ENCODE measurements at regions not wholly inside any gene's neighbourhood (a gene's known extent, or its start where the extent isn't known, plus 50 kb on each side); places are given as distances from the start of the nearest gene placed in this dataset.

DNA sequence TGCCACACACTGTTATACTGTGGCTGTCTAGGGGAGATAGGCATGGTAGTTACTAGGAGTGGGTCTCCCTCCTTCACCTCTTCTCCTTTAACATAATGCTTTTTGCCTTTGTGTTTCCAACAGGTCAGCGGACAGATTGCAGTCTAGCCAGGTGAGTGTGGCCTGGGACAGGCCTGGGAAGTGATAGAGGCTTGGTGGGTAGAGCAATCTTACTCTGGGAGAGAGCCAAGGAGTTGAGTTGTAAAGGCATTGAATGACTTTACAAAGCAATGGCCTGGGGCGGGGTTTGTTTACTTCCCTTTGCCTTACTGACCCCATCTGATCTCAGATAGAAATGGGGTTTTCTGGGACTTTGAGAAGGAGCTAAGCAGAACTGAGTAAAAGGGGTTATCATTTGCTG is 51.0 kb upstream of the IKBKE start:
- no peak for TF ChIP-seq CTCF (conservative IDR thresholded peaks at IDR 0.05 in 1 of 2, IDR thresholded peaks at IDR 0.05 in 1 of 2; ENCODE audit: low read depth in 1 of 2, low read length in 2 of 2)
- no peaks in the 10 kb centered on the region for H3K4me1 ChIP-seq (ENCODE audit: control insufficient read depth, extremely low read depth, insufficient read depth, low read length)
- H3K4me3 ChIP-seq (replicated peaks in 1 of 4; ENCODE audit: control extremely low read depth in 1 of 4, insufficient read depth in 1 of 4, low read depth in 3 of 4, low read length in 4 of 4): no peak overlapping the region
- H4K20me1 ChIP-seq (ENCODE audit: control insufficient read depth, extremely low read depth, insufficient read depth, low read length): no peaks in the 10 kb centered on the region
- H3K27me3 ChIP-seq (ENCODE audit: control insufficient read depth, insufficient read depth, low read length): no peaks in the 10 kb centered on the region
- H3K27ac ChIP-seq (ENCODE audit: insufficient read depth, low read length): no peak overlapping the region
- H3K36me3 ChIP-seq (ENCODE audit: control insufficient read depth, insufficient read depth, low read length): no peaks in the 10 kb centered on the region
- H3K4me2 ChIP-seq (ENCODE audit: extremely low read depth, insufficient read depth, low read length): no peak overlapping the region
- H3K9ac ChIP-seq (ENCODE audit: insufficient read depth, low read length): no peak overlapping the region
- H3K9me3 ChIP-seq (ENCODE audit: control insufficient read depth, insufficient read depth, low read depth, low read length): no peaks in the 10 kb centered on the region
- H3K79me2 ChIP-seq (ENCODE audit: control insufficient read depth, insufficient read depth, low read length): no peaks in the 10 kb centered on the region
- H2AFZ ChIP-seq (ENCODE audit: low read length): no peak overlapping the region
- peak in 1 of 2 donors; percentile 6 for DNase-seq (ENCODE audit: low read depth in 2 of 2)

- Histone ChIP-seq H3K4me1 (ENCODE audit: control insufficient read depth, extremely low read depth, insufficient read depth, low read length) (no peaks in the 10 kb centered on the region), H3K4me2 (ENCODE audit: extremely low read depth, insufficient read depth, low read length) (peak overlapping the region; percentile 19), H3K9me3 (ENCODE audit: control insufficient read depth, insufficient read depth, low read depth, low read length) (no peaks in the 10 kb centered on the region), H3K9ac (ENCODE audit: insufficient read depth, low read length) (no peak overlapping the region), H3K27me3 (ENCODE audit: control insufficient read depth, insufficient read depth, low read length) (no peaks in the 10 kb centered on the region), H3K79me2 (ENCODE audit: control insufficient read depth, insufficient read depth, low read length) (no peaks in the 10 kb centered on the region), H3K4me3 (replicated peaks in 1 of 4; ENCODE audit: control extremely low read depth in 1 of 4, insufficient read depth in 1 of 4, low read depth in 3 of 4, low read length in 4 of 4) (no peak overlapping the region), H3K36me3 (ENCODE audit: control insufficient read depth, insufficient read depth, low read length) (peaks cover under 1% of the 10 kb centered on the region), H3K27ac (ENCODE audit: insufficient read depth, low read length) (no peak overlapping the region), H4K20me1 (ENCODE audit: control insufficient read depth, extremely low read depth, insufficient read depth, low read length) (no peaks in the 10 kb centered on the region), H2AFZ (ENCODE audit: low read length) (no peak overlapping the region)
- peak in 1 of 2 donors; percentile 80 for DNase-seq (ENCODE audit: low read depth in 2 of 2)
- TF ChIP-seq EZH2 (IDR thresholded peaks at IDR 0.05; ENCODE audit: low read length, missing control alignments) (no peak), CTCF (conservative IDR thresholded peaks at IDR 0.05 in 1 of 2, IDR thresholded peaks at IDR 0.05 in 1 of 2; ENCODE audit: low read depth in 1 of 2, low read length in 2 of 2) (no peak)
Measured at GRCh38 chr1:206419783-206420182, 50.5 kb upstream of the IKBKE start.

GRCh38 chr1:206420471-206420870 is 49.8 kb upstream of the IKBKE start:
- H3K9ac ChIP-seq (ENCODE audit: insufficient read depth, low read length): no peak overlapping the region
- peak in 1 of 2 donors; percentile 9 for DNase-seq (ENCODE audit: low read depth in 2 of 2)
- H4K20me1 ChIP-seq (ENCODE audit: control insufficient read depth, extremely low read depth, insufficient read depth, low read length): no peaks in the 10 kb centered on the region
- no peak overlapping the region for H3K4me2 ChIP-seq (ENCODE audit: extremely low read depth, insufficient read depth, low read length)
- H2AFZ ChIP-seq (ENCODE audit: low read length): no peak overlapping the region
- H3K4me3 ChIP-seq (replicated peaks in 1 of 4; ENCODE audit: control extremely low read depth in 1 of 4, insufficient read depth in 1 of 4, low read depth in 3 of 4, low read length in 4 of 4): no peak overlapping the region
- no peaks in the 10 kb centered on the region for H3K4me1 ChIP-seq (ENCODE audit: control insufficient read depth, extremely low read depth, insufficient read depth, low read length)
- peaks cover 2% of the 10 kb centered on the region for H3K36me3 ChIP-seq (ENCODE audit: control insufficient read depth, insufficient read depth, low read length)
- H3K27me3 ChIP-seq (ENCODE audit: control insufficient read depth, insufficient read depth, low read length): no peaks in the 10 kb centered on the region
- no peaks in the 10 kb centered on the region for H3K9me3 ChIP-seq (ENCODE audit: control insufficient read depth, insufficient read depth, low read depth, low read length)
- no peak for TF ChIP-seq CTCF (conservative IDR thresholded peaks at IDR 0.05 in 1 of 2, IDR thresholded peaks at IDR 0.05 in 1 of 2; ENCODE audit: low read depth in 1 of 2, low read length in 2 of 2)
- TF ChIP-seq EZH2 (IDR thresholded peaks at IDR 0.05; ENCODE audit: low read length, missing control alignments): no peak
- no peaks in the 10 kb centered on the region for H3K79me2 ChIP-seq (ENCODE audit: control insufficient read depth, insufficient read depth, low read length)
- H3K27ac ChIP-seq (ENCODE audit: insufficient read depth, low read length): no peak overlapping the region
